ENCODE measurements at regions not wholly inside any gene's neighbourhood (a gene's known extent, or its start where the extent isn't known, plus 50 kb on each side); places are given as distances from the start of the nearest gene placed in this dataset.

- DNase-seq (ENCODE audit: low read depth in 2 of 2), result no peak
Measured at GRCh38 chr3:94694894-94695293, 632.0 kb downstream of the NSUN3 start.

DNA sequence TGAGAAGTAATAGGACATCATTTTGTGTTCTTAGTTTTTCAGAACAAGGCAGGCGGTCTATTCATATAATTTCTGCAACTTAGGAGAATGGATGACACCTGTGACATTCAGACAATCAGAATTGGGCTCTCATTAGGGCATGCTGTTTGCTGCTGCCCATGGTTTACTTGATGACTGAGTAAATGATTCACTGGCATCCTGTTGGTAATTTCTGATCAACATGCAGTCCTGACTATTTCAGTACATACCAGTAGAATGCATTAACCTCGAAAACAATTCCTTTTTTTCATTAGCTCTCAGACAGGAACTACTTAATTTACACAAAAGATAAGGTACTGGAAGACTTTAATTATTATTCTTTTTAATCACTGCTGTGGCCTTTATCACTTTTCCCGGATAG lies 641.6 kb downstream of the NSUN3 start:
- no peak for DNase-seq (ENCODE audit: low read depth in 2 of 2)

DNA sequence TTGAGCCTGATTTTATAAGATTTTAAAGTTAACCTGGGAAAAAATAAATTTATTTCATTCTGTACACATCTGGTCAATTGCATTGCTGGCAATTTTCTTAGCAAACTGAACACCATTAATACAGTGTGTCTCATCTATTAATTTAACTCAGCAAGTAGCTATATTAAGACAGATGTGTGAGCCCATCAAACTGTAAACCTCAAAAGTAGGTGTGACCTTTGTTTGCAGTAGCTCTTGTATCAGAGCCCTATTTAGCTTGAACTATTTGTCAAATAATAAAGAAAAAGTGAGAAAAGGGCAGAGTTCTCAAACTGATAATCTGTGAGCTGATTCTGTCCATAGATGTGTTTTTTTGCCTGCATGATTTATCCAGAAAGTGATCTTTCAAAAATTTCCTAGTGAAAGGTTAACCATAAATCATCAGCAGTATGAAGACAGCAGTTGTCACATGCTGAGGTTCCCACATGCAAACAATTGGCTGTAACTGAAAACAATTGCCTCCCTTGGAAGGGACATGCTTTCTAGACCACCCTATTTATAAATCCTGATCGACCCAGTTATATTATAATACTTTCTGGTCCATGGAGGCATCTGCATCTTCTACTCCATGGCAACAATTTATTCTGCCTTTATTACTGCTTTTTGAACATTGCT lies 646.5 kb downstream of the NSUN3 start:
- DNase-seq (ENCODE audit: low read depth in 2 of 2), result no peak

DNA sequence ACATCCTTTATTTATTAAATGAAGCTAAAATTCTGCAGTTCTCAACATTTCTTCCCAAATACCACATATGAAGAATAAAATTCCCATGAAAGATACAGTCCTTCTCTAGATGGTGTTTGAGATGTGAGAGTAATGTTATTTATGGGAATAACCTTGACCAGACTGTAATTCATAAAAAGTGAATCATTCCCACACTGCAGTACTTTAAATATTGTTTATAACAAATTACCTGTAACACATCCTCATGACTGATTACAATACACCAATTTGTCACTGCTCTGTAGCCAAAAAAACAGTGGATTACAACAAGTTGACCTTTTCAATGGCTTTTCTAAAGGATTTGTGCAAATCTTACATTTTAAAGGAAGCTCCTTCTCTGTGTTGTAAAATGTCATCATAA lies 651.3 kb downstream of the NSUN3 start:
- no peak for DNase-seq (ENCODE audit: low read depth in 2 of 2)

DNA sequence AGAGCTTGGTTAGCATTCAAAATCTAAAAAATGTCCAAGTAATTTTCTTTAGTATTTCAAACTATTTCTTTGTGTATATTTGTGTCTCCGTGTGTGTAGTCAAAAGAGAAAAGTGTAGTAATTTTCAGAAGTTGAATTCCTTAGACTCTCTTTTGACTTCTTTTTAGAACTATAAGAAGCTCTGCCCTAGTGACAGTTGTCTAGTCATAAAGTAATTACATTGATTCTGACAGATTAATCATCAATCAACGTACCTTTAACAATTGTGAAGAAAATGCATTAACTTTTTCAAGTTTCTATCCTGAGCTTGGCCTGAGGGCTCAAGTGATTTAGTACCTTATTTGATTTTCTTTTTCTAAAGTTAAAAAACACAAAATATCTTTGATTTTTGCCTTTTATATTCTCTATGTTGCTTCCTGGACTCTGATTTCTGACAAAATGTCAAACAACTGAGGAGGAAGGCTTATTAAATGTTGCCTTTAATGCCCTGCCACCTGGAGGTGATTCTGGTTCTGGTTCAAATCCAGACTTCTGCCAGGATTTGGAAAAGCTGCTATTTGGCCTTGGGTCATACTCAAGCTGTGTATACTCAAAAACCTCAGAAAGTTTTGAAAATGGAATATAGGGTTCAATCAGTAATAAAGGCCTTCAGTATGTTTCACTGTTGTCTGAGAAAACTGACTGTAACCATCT lies 653.6 kb downstream of the NSUN3 start:
- no peak for DNase-seq (ENCODE audit: low read depth in 2 of 2)

DNA sequence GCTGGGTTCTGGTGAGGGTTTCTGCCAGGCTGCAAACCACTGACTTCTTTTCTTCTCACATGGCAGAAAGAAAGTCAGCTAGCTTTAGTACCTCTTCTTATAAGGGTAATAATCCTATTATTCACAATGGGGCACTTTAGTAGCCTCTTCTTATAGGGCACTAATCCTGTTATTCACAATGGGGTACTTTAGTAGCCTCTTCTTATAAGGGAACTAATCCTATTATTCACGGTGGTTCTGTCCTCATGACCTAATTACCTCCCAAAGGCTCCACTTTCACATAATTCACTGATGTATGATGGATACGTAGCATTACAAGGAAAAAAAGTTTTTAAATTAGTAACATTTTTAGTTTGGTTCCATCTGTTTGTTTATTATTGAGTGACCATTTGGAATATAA lies 671.3 kb downstream of the NSUN3 start:
- DNase-seq (ENCODE audit: low read depth in 2 of 2), result no peak

DNA sequence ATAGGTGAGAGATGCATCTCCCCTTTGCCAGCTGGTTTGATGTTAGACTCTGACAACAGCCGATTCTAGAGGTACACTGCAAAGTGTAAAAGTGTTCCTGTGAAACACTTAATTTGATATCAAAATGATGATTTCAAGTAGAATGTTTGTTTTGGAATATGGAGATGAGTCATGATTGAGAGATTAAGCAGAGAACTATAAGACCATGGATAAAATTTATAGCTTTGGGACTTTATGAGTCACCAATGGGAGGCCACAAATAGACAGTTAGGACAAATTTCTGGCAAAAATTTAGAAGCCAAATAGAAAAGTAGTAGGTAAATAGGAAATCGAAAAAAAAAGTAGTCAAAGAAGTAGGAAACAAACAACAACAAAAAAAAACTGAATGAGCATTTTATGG lies 672.5 kb downstream of the NSUN3 start:
- DNase-seq (ENCODE audit: low read depth in 2 of 2), result no peak

- DNase-seq (ENCODE audit: low read depth in 2 of 2), result no peak
Measured at GRCh38 chr3:94737116-94737515, 674.3 kb downstream of the NSUN3 start.

GRCh38 chr3:94739420-94739819 lies 676.6 kb downstream of the NSUN3 start:
- DNase-seq (ENCODE audit: low read depth in 2 of 2), result no peak

GRCh38 chr3:94758751-94759150 lies 695.9 kb downstream of the NSUN3 start:
- no peak for DNase-seq (ENCODE audit: low read depth in 2 of 2)

DNA sequence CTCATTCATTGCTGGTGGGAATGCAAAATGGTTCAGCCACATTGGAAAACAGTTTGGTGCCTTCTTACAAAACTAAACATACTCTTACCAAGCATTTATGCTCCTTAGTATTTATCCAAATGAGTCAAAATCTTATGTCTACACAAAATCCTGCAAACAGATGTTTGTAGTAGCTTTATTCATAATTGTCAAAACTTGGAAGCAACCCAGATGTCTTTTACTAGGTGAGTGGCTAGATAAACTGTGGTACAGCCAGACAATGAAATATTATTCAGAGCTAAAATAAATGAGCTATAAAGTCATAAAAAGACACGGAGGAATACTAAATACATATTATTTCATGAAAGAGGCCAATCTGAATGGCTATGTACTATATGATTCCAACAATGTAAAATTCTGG lies 709.5 kb downstream of the NSUN3 start:
- no peak for DNase-seq (ENCODE audit: low read depth in 2 of 2)

GRCh38 chr3:94775746-94776145 lies 712.9 kb downstream of the NSUN3 start:
- no peak for DNase-seq (ENCODE audit: low read depth in 2 of 2)

- DNase-seq (ENCODE audit: low read depth in 2 of 2), result no peak
Measured at GRCh38 chr3:94776401-94776915, 713.6 kb downstream of the NSUN3 start.

GRCh38 chr3:94778289-94778688 lies 715.4 kb downstream of the NSUN3 start:
- DNase-seq (ENCODE audit: low read depth in 2 of 2), result no peak

DNA sequence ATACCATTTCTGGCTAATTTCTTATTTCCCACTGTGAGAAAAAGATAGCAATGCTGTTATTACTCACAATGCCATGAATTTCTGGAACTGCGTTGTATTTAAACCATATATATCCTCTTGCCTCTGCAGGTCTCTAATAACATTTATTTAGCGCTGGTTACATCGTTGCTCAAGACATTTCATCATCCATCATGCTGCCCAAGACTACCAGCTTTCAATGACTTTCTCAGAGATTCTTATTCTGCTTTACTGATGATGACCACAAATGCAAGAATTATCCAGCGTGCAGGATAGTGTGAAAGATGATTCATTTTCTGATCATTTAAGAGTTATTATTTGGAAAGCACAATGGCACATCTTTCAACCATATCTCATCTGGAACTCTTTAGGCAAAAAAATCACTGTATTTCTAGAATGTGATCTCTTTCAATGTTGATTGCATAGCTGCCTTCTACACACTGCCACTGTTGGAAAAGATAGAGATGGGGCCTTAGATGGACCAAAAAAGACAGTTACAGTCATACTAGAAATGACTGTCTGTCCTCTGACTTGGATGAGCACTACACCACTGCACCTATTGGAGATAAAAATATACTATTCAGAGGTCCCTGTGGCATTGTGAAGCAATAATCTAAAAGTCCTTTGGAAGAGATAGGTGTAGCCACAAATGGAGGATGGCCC lies 716.1 kb downstream of the NSUN3 start:
- DNase-seq (ENCODE audit: low read depth in 2 of 2), result no peak

GRCh38 chr3:94779699-94780098 lies 716.8 kb downstream of the NSUN3 start:
- DNase-seq (ENCODE audit: low read depth in 2 of 2), result no peak

- no peak for DNase-seq (ENCODE audit: low read depth in 2 of 2)
Measured at GRCh38 chr3:94784274-94784673, 721.4 kb downstream of the NSUN3 start.

DNA sequence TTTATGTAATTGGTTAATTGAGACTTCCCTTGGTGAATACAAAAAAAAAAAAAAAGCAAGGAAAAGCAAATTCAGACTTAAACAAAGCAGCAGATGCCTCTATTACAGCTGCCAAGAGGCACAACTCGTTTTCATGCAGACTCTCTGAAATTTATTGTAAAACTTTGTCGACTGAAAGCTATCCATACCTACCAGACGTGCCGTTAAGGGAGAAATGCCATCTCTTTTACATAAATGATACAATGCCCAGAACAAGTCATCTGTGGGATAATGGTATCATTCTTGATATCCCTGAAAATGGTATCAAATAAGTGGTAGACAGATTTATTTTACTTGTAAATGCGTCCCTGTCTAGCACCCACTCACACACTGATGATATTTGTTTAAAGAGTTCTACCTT lies 724.2 kb downstream of the NSUN3 start:
- DNase-seq (ENCODE audit: low read depth in 2 of 2), result no peak

DNA sequence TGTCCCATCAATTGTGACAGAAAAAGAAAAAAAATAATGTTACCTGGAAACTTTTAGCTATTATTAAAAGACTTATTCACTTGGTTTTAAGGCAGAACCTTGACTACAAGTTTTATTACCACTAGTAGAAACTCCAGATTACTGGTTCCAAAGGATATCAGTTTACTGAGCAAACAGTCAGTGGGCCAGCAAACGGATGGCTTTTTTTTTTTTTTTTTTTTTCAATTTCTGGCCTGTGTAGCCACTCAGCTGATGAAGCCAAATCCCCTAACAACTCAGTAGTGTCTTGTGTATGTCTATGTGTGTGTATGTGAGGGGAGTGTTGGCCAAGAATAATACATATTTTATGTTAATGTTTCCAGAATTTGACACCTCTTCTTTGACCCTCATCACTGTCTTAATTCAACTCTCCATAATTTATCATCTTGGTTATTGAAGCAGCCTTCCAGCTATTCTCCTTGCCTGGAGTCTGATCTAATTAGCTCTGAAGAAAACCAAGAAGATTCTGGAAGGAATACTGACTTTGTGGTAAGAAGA lies 724.9 kb downstream of the NSUN3 start:
- no peak for DNase-seq (ENCODE audit: low read depth in 2 of 2)

DNA sequence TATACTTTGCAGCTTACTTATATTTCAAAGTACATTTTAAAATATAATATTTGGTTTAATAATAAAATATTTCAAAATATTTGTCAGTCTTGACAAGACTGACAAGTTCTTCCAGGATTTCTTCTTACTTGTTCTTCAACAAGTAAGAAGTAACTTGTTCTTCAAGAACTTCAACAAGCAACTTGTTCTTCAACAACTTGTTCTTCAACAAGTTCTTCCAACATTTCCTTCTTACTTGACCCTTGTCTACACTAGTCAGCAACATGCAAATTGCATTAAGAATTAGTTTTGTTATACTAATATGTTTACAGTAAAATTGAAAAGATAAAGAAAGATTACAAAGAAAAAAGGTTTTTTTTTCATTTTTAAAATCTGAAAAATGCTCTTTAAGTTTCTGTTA lies 731.7 kb downstream of the NSUN3 start:
- DNase-seq (ENCODE audit: low read depth in 2 of 2), result no peak

- no peak for DNase-seq (ENCODE audit: low read depth in 2 of 2)
Measured at GRCh38 chr3:94799420-94800060, 736.7 kb downstream of the NSUN3 start.

- no peak for DNase-seq (ENCODE audit: low read depth in 2 of 2)
Measured at GRCh38 chr3:94811836-94812235, 749.0 kb downstream of the NSUN3 start.

All from activated CD4-positive, alpha-beta T cell treated with anti-CD3 and anti-CD28 coated beads for 24 hours (primary cell).